CD4-positive, alpha-beta T cell (primary cell): ENCODE measurements at regions not wholly inside any gene's neighbourhood (a gene's known extent, or its start where the extent isn't known, plus 50 kb on each side); places are given as distances from the start of the nearest gene placed in this dataset.

Experiments used
- ATAC-seq: fragments of 200-7000 bp; cut with Tn5 transposase; one replicate; pipeline ENCODE4 v1.10.0; 2022; ENCODE audit warnings: mild to moderate bottlenecking; ENCODE audit not compliant: poor library complexity
- CTCF ChIA-PET: fragments of 350-600 bp; sonication (Branson Sonifier 250); formaldehyde crosslinking; loops from one replicate; lab custom pipeline; 2021; ENCODE audit warnings: antibody characterized with exemption, inconsistent platforms; lab: Charles Lee
- POLR2A ChIA-PET: fragments of 350-600 bp; sonication (Branson Sonifier 250); formaldehyde crosslinking; loops from one replicate; lab custom pipeline; 2021; ENCODE audit warnings: antibody characterized with exemption, inconsistent platforms; lab: Charles Lee
- DNase-seq, 14 experiments: peaks; one replicate each; pipeline ENCODE4 v3.0.0-alpha.2; 2013 to 2020; ENCODE audit warnings: mixed read lengths in 2 of 14
- H3K27ac ChIP-seq, 2 donors: one replicate each; pipeline versions ENCODE4 v1.5.1 to v1.7.0; 2013; ENCODE audit warnings: low read length in 2 of 2, low read depth in 1 of 2, mild to moderate bottlenecking in 1 of 2
- H3K27me3 ChIP-seq, 2 experiments: 1 replicate in 1 of 2; 2 replicates in 1 of 2; pipeline versions ENCODE4 v1.6.1 to v1.7.0; 2013; ENCODE audit warnings: low read length in 2 of 2, control low read depth in 1 of 2, mild to moderate bottlenecking in 1 of 2, moderate library complexity in 1 of 2; ENCODE audit not compliant: insufficient read depth in 2 of 2, control insufficient read depth in 1 of 2
- H3K36me3 ChIP-seq: one replicate; pipeline ENCODE4 v1.6.1; 2013; ENCODE audit warnings: low read length, control low read depth; ENCODE audit not compliant: insufficient read depth
- H3K4me1 ChIP-seq: one replicate; pipeline ENCODE4 v1.6.1; 2013; ENCODE audit warnings: low read length, control low read depth; ENCODE audit not compliant: insufficient read depth
- H3K4me3 ChIP-seq: one replicate; pipeline ENCODE4 v1.5.1; 2013; ENCODE audit warnings: mild to moderate bottlenecking, low read length, moderate library complexity
- H3K9me3 ChIP-seq, 2 experiments: 1 replicate in 1 of 2; 2 replicates in 1 of 2; pipeline versions ENCODE4 v1.6.1 to v1.7.0; 2013; ENCODE audit warnings: low read length in 2 of 2, mild to moderate bottlenecking in 2 of 2, control low read depth in 1 of 2, moderate library complexity in 1 of 2; ENCODE audit not compliant: control insufficient read depth in 1 of 2, insufficient read depth in 1 of 2
- H3K27ac Mint-ChIP-seq: one replicate; pipeline ENCODE4 v1.8.0; 2020; ENCODE audit warnings: mixed read lengths
- H3K27me3 Mint-ChIP-seq: one replicate; pipeline ENCODE4 v1.8.0; 2021; ENCODE audit warnings: mixed read lengths
- H3K36me3 Mint-ChIP-seq: one replicate; pipeline ENCODE4 v1.8.0; 2021; ENCODE audit warnings: low read depth, mixed read lengths
- H3K4me1 Mint-ChIP-seq: one replicate; pipeline ENCODE4 v1.8.0; 2021; ENCODE audit warnings: low read depth, mixed read lengths
- H3K4me3 Mint-ChIP-seq: one replicate; pipeline ENCODE4 v1.8.0; 2020; ENCODE audit warnings: mild to moderate bottlenecking, mixed read lengths
- H3K9me3 Mint-ChIP-seq: one replicate; pipeline ENCODE4 v1.8.0; 2020; ENCODE audit warnings: mixed read lengths
- CTCF ChIP-seq: fragments of 200-600 bp; IDR thresholded peaks from one replicate; pipeline ENCODE4 v1.8.0; 2022; ENCODE audit warnings: antibody characterized with exemption, mild to moderate bottlenecking
- intact Hi-C, 2 experiments: fragments of 100-400 bp; cut with DNase I in 1 of 2; cut with micrococcal nuclease in 1 of 2; formaldehyde crosslinking; loops; one replicate each; pipeline versions ENCODE4 v1.15.1 to v1.9.0; 2023 to 2025; cut with DNase I, micrococcal nuclease

- Mint-ChIP-seq H3K27me3 (no peaks in the 10 kb centered on the region), H3K4me1 (no peaks in the 10 kb centered on the region), H3K4me3 (no peak overlapping the region), H3K36me3 (no peaks in the 10 kb centered on the region), H3K27ac (no peak overlapping the region), H3K9me3 (no peaks in the 10 kb centered on the region)
- peaks cover 0 to 5% of the 10 kb centered on the region in 2 experiments for H3K9me3 ChIP-seq
- intact Hi-C loops = no loop called here
- no peak overlapping the region for H3K27ac ChIP-seq
- H3K36me3 ChIP-seq = no peaks in the 10 kb centered on the region
- DNase-seq (no peak), ATAC-seq (no peak)
- no peak overlapping the region for H3K4me3 ChIP-seq
- ChIA-PET CTCF (no interaction called here), POLR2A (no interaction called here)
- TF ChIP-seq CTCF = no peak
- H3K27me3 ChIP-seq = no peaks in the 10 kb centered on the region
- H3K4me1 ChIP-seq = no peaks in the 10 kb centered on the region
These were observed 845.4 kb downstream of the HACE1 start for GRCh38 chr6:104014163-104014959.

GRCh38 chr6:104013312-104013971, 846.3 kb downstream of the HACE1 start:
- no peak for ATAC-seq
- Histone ChIP-seq H3K27me3 (no peaks in the 10 kb centered on the region), H3K36me3 (no peaks in the 10 kb centered on the region), H3K4me3 (no peak overlapping the region), H3K27ac (no peak overlapping the region), H3K9me3 (no peaks in the 10 kb centered on the region), H3K4me1 (no peaks in the 10 kb centered on the region)
- ChIA-PET CTCF (no interaction called here), POLR2A (interaction anchor here (0.6 kb wide), 1 partner anchor 188 kb away, joined by 3 read pairs; no protein-coding TSS in a partner anchor)
- Mint-ChIP-seq H3K36me3 (no peaks in the 10 kb centered on the region), H3K27me3 (no peaks in the 10 kb centered on the region), H3K9me3 (no peaks in the 10 kb centered on the region), H3K4me1 (no peaks in the 10 kb centered on the region), H3K4me3 (no peak overlapping the region), H3K27ac (no peak overlapping the region)
- intact Hi-C loops = no loop called here
- no peak for TF ChIP-seq CTCF
- no peak for DNase-seq

- no peak overlapping the region for H3K27ac Mint-ChIP-seq
- H3K4me1 Mint-ChIP-seq = no peaks in the 10 kb centered on the region
- H3K36me3 Mint-ChIP-seq = no peaks in the 10 kb centered on the region
- ChIA-PET POLR2A (no interaction called here), CTCF (no interaction called here)
- Histone ChIP-seq H3K9me3 (no peaks in the 10 kb centered on the region), H3K4me3 (no peak overlapping the region), H3K36me3 (no peaks in the 10 kb centered on the region), H3K4me1 (no peaks in the 10 kb centered on the region), H3K27ac (no peak overlapping the region), H3K27me3 (no peaks in the 10 kb centered on the region)
- ATAC-seq (no peak), DNase-seq (no peak)
- no peak for TF ChIP-seq CTCF
- intact Hi-C loops = no loop called here
- no peaks in the 10 kb centered on the region for H3K9me3 Mint-ChIP-seq
- H3K4me3 Mint-ChIP-seq = no peak overlapping the region
- H3K27me3 Mint-ChIP-seq = no peaks in the 10 kb centered on the region
These were observed 848.8 kb downstream of the HACE1 start for GRCh38 chr6:104010897-104011296.
